Astrocyte of the spinal cord (primary cell): ENCODE measurements at regions not wholly inside any gene's neighbourhood (a gene's known extent, or its start where the extent isn't known, plus 50 kb on each side); places are given as distances from the start of the nearest gene placed in this dataset.

Experiments used
- DNase-seq: peaks from one replicate; pipeline ENCODE4 v3.0.0; 2011; ENCODE audit warnings: low read depth, low spot score
- H3K4me3 ChIP-seq: 2 replicates; pipeline ENCODE4 v1.5.1; 2011; ENCODE audit warnings: low read depth, mild to moderate bottlenecking, low read length, moderate library complexity
- CTCF ChIP-seq: IDR thresholded peaks from 2 replicates; pipeline ENCODE4 v1.5.1; 2012; ENCODE audit warnings: low read depth, mild to moderate bottlenecking, low read length, inconsistent platforms
- in situ Hi-C: cut with HindIII; loops from 2 replicates; pipeline ENCODE4 v1.10.0; 2017; ENCODE audit warnings: low sequenced_read_pairs

GRCh38 chr10:70950037-70950436, 61.7 kb upstream of the PCBD1 start:
- DNase-seq, result no peak
- no peak for TF ChIP-seq CTCF
- in situ Hi-C loops, result no loop called here
- no peak overlapping the region for H3K4me3 ChIP-seq

GRCh38 chr10:70950801-70951200, 62.4 kb upstream of the PCBD1 start:
- H3K4me3 ChIP-seq, result no peak overlapping the region
- no peak for TF ChIP-seq CTCF
- DNase-seq, result no peak
- in situ Hi-C loops, result no loop called here

GRCh38 chr10:70952401-70952800, 64.0 kb upstream of the PCBD1 start:
- no peak for TF ChIP-seq CTCF
- in situ Hi-C loops, result no loop called here
- no peak overlapping the region for H3K4me3 ChIP-seq
- DNase-seq, result no peak

DNA sequence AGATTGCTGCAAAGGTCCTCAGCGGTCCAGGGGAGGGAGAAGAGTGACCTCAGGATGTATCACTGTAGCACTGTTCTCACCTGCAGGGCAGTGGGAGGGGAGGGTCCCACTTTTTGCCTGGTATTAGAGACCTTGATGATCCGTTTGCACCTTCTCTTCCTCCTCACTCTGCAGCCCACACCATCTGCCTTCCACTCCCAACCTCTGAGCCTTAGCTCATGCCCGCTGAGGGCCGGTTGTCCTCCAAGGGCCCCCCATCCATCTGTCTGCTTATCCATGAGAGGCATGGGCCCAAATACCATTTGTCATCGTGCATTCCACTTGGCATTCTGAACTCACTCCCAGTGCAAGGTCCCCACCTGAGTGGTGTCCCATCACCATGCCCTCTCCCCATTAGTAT, 64.6 kb upstream of the PCBD1 start:
- in situ Hi-C loops, result no loop called here

GRCh38 chr10:70954381-70955176, 66.2 kb upstream of the PCBD1 start:
- H3K4me3 ChIP-seq, result no peak overlapping the region
- no peak for TF ChIP-seq CTCF
- in situ Hi-C loops, result no loop called here
- DNase-seq, result no peak

More for the DNA sequence above, 64.6 kb upstream of the PCBD1 start:
- no peak overlapping the region for H3K4me3 ChIP-seq
- no peak for DNase-seq
- TF ChIP-seq CTCF, result no peak

- in situ Hi-C loops, result no loop called here
- peak; percentile 11 for TF ChIP-seq CTCF
- no peak overlapping the region for H3K4me3 ChIP-seq
- DNase-seq, result no peak
These were observed 67.8 kb upstream of the PCBD1 start for GRCh38 chr10:70956029-70956759.
